H9 (cell line): ENCODE measurements at regions not wholly inside any gene's neighbourhood (a gene's known extent, or its start where the extent isn't known, plus 50 kb on each side); places are given as distances from the start of the nearest gene placed in this dataset.

ENCODE experiments used
- DNase-seq: peaks from one replicate; pipeline ENCODE4 v3.0.0-alpha.2; 2017
- H2AFZ ChIP-seq: one replicate; pipeline ENCODE4 v1.6.1; 2013; ENCODE audit warnings: mild to moderate bottlenecking, low read length, control low read depth, moderate library complexity
- H2AK5ac ChIP-seq: 2 replicates; pipeline ENCODE4 v1.6.1; 2013; ENCODE audit warnings: low read length, control low read depth, mixed read lengths; ENCODE audit not compliant: insufficient read length
- H2BK120ac ChIP-seq: one replicate; pipeline ENCODE4 v1.6.1; 2013; ENCODE audit warnings: low read depth, mild to moderate bottlenecking, low read length, control low read depth, inconsistent platforms; ENCODE audit not compliant: poor library complexity, severe bottlenecking
- H2BK12ac ChIP-seq: 2 replicates; pipeline ENCODE4 v1.6.1; 2013; ENCODE audit warnings: low read length, control low read depth, mixed read lengths, low read depth; ENCODE audit not compliant: insufficient read length
- H2BK15ac ChIP-seq: 2 replicates; pipeline ENCODE4 v1.6.1; 2013; ENCODE audit warnings: low read depth, low read length, control low read depth
- H2BK20ac ChIP-seq: one replicate; pipeline ENCODE4 v1.6.1; 2013; ENCODE audit warnings: low read depth, mild to moderate bottlenecking, low read length, control low read depth, inconsistent platforms; ENCODE audit not compliant: poor library complexity, severe bottlenecking
- H2BK5ac ChIP-seq: 2 replicates; pipeline ENCODE4 v1.6.1; 2013; ENCODE audit warnings: low read length, control low read depth, mixed read lengths; ENCODE audit not compliant: insufficient read length
- H3K14ac ChIP-seq: 2 replicates; pipeline ENCODE4 v1.6.1; 2013; ENCODE audit warnings: low read length, control low read depth; ENCODE audit not compliant: insufficient read depth
- H3K18ac ChIP-seq: 2 replicates; pipeline ENCODE4 v1.6.1; 2013; ENCODE audit warnings: low read depth, mild to moderate bottlenecking, mixed read lengths, low read length, control low read depth; ENCODE audit not compliant: insufficient read length
- H3K23ac ChIP-seq: 2 replicates; pipeline ENCODE4 v1.6.1; 2013; ENCODE audit warnings: low read length, control low read depth, mixed read lengths, low read depth; ENCODE audit not compliant: insufficient read length
- H3K23me2 ChIP-seq: 2 replicates; pipeline ENCODE4 v1.6.1; 2013; ENCODE audit warnings: low read depth, mild to moderate bottlenecking, mixed read lengths, low read length, control low read depth; ENCODE audit not compliant: insufficient read length, poor library complexity, severe bottlenecking
- H3K27ac ChIP-seq: 2 replicates; pipeline ENCODE4 v1.5.1; 2013; ENCODE audit warnings: low read length, control low read depth, mixed read lengths, low read depth; ENCODE audit not compliant: insufficient read length
- H3K27me3 ChIP-seq: 2 replicates; pipeline ENCODE4 v1.6.1; 2013; ENCODE audit warnings: low read length, control low read depth, inconsistent platforms; ENCODE audit not compliant: insufficient read depth
- H3K4ac ChIP-seq: 2 replicates; pipeline ENCODE4 v1.6.1; 2013; ENCODE audit warnings: low read depth, mild to moderate bottlenecking, control low read depth, inconsistent platforms, low read length, moderate library complexity
- H3K4me1 ChIP-seq: 2 replicates; pipeline ENCODE4 v1.6.1; 2013; ENCODE audit warnings: low read length, control low read depth, inconsistent platforms; ENCODE audit not compliant: insufficient read depth
- H3K4me2 ChIP-seq: 2 replicates; pipeline ENCODE4 v1.6.1; 2013; ENCODE audit warnings: low read length, control low read depth, mixed read lengths; ENCODE audit not compliant: insufficient read length, insufficient read depth
- H3K56ac ChIP-seq: 2 replicates; pipeline ENCODE4 v1.6.1; 2013; ENCODE audit warnings: low read depth, mild to moderate bottlenecking, mixed read lengths, low read length, control low read depth; ENCODE audit not compliant: insufficient read length
- H3K79me1 ChIP-seq: 2 replicates; pipeline ENCODE4 v1.6.1; 2013; ENCODE audit warnings: low read depth, mild to moderate bottlenecking, moderate library complexity, low read length, control low read depth, inconsistent platforms; ENCODE audit not compliant: insufficient read depth, poor library complexity, severe bottlenecking
- H3K79me2 ChIP-seq: 2 replicates; pipeline ENCODE4 v1.6.1; 2013; ENCODE audit warnings: low read length, control low read depth, inconsistent platforms; ENCODE audit not compliant: insufficient read depth
- H3K9ac ChIP-seq: 2 replicates; pipeline ENCODE4 v1.6.1; 2013; ENCODE audit warnings: low read length, control low read depth, mixed read lengths; ENCODE audit not compliant: insufficient read length; ENCODE audit errors: extremely low read depth
- H3K9me3 ChIP-seq: one replicate; pipeline ENCODE4 v1.6.1; 2013; ENCODE audit warnings: low read depth, low read length, inconsistent platforms; ENCODE audit not compliant: control insufficient read depth
- H3T11ph ChIP-seq: one replicate; pipeline ENCODE4 v1.6.1; 2013; ENCODE audit warnings: mild to moderate bottlenecking, low read length, control low read depth, inconsistent platforms
- H4K20me1 ChIP-seq: one replicate; pipeline ENCODE4 v1.6.1; 2013; ENCODE audit not compliant: control insufficient read depth, insufficient read length, insufficient read depth
- H4K5ac ChIP-seq: 2 replicates; pipeline ENCODE4 v1.6.1; 2013; ENCODE audit warnings: low read depth, mild to moderate bottlenecking, mixed read lengths, low read length, control low read depth; ENCODE audit not compliant: insufficient read length
- H4K8ac ChIP-seq: replicated peaks from 2 replicates; pipeline ENCODE4 v1.6.1; 2013; ENCODE audit warnings: low read length, control low read depth, mixed read lengths, low read depth; ENCODE audit not compliant: insufficient read length
- H4K91ac ChIP-seq: 2 replicates; pipeline ENCODE4 v1.6.1; 2013; ENCODE audit warnings: low read depth, mild to moderate bottlenecking, moderate library complexity, mixed read lengths, low read length, control low read depth; ENCODE audit not compliant: insufficient read length
- H3K27ac Mint-ChIP-seq, 3 experiments: 2 replicates in 2 of 3; 3 replicates in 1 of 3; pipeline ENCODE4 v1.8.0; 2020 to 2021; ENCODE audit warnings: mixed read lengths in 3 of 3, mild to moderate bottlenecking in 1 of 3, moderate library complexity in 1 of 3
- H3K27me3 Mint-ChIP-seq: 2 replicates; pipeline ENCODE4 v1.8.0; 2021; ENCODE audit warnings: low read depth, mild to moderate bottlenecking, moderate library complexity, mixed read lengths
- H3K36me3 Mint-ChIP-seq, 3 experiments: 2 replicates in 2 of 3; 3 replicates in 1 of 3; pipeline ENCODE4 v1.8.0; 2020 to 2021; ENCODE audit warnings: low read depth in 3 of 3, mixed read lengths in 3 of 3; ENCODE audit not compliant: insufficient read depth in 1 of 3
- H3K4me1 Mint-ChIP-seq, 2 experiments: 2 replicates each; pipeline ENCODE4 v1.8.0; 2020; ENCODE audit warnings: mixed read lengths in 2 of 2
- H3K4me3 Mint-ChIP-seq, 2 experiments: 2 replicates in 1 of 2; 3 replicates in 1 of 2; pipeline ENCODE4 v1.8.0; 2020 to 2021; ENCODE audit warnings: mild to moderate bottlenecking in 2 of 2, mixed read lengths in 2 of 2, moderate library complexity in 1 of 2
- H3K9me3 Mint-ChIP-seq, 2 experiments: 2 replicates in 1 of 2; 3 replicates in 1 of 2; pipeline ENCODE4 v1.8.0; 2020; ENCODE audit warnings: mild to moderate bottlenecking in 2 of 2, mixed read lengths in 2 of 2, moderate library complexity in 1 of 2
- TF ChIP-seq, protein P1 (sequence below): fragments of 200-600 bp; sonication (generic); conservative IDR thresholded peaks from 3 replicates; pipeline ENCODE4 v1.8.0; 2021; ENCODE audit warnings: antibody characterized with exemption, mild to moderate bottlenecking

DNA sequence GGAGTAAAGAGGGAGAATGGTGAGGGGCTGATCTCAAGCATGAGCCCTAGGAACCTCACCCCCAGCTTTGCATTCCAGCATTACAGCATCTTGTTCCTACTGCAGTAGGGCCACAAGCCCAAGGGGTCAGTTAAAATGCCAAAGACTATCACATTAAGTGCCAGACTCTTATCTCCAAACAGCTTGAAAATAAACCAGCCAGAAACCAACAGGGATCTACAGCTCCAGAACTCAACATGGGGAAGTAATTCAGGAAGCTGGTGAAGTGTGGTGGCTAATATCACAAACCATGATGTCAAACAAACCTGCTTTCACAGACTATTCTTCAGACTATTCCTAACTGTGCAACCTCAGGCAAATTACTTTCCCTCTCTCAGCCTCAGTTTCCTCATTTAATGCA lies 278.3 kb downstream of the TNS1 start:
- Histone ChIP-seq H2AK5ac (no peak overlapping the region), H3K9me3 (no peaks in the 10 kb centered on the region), H3T11ph (no peak overlapping the region), H4K5ac (no peak overlapping the region), H3K14ac (no peak overlapping the region), H2BK20ac (no peak overlapping the region), H2BK15ac (no peak overlapping the region), H3K79me2 (no peaks in the 10 kb centered on the region), H2BK12ac (no peak overlapping the region), H2BK120ac (no peak overlapping the region), H3K4me2 (no peak overlapping the region), H3K4me1 (no peaks in the 10 kb centered on the region), H2BK5ac (no peak overlapping the region), H3K23ac (no peak overlapping the region), H4K20me1 (no peaks in the 10 kb centered on the region), H2AFZ (no peak overlapping the region), H3K18ac (no peak overlapping the region), H3K23me2 (no peaks in the 10 kb centered on the region), H4K91ac (no peak overlapping the region), H3K27ac (no peak overlapping the region), H4K8ac (no peak overlapping the region), H3K27me3 (no peaks in the 10 kb centered on the region), H3K9ac (no peak overlapping the region), H3K79me1 (no peaks in the 10 kb centered on the region), H3K4ac (no peak overlapping the region), H3K56ac (no peak overlapping the region)
- Mint-ChIP-seq H3K9me3 (no peaks in the 10 kb centered on the region), H3K27ac (no peak overlapping the region), H3K4me3 (no peak overlapping the region), H3K36me3 (no peaks in the 10 kb centered on the region), H3K27me3 (peaks cover 4% of the 10 kb centered on the region; the same call in 1 of the 2 replicates), H3K4me1 (no peaks in the 10 kb centered on the region)
- TF ChIP-seq, protein P1, sequence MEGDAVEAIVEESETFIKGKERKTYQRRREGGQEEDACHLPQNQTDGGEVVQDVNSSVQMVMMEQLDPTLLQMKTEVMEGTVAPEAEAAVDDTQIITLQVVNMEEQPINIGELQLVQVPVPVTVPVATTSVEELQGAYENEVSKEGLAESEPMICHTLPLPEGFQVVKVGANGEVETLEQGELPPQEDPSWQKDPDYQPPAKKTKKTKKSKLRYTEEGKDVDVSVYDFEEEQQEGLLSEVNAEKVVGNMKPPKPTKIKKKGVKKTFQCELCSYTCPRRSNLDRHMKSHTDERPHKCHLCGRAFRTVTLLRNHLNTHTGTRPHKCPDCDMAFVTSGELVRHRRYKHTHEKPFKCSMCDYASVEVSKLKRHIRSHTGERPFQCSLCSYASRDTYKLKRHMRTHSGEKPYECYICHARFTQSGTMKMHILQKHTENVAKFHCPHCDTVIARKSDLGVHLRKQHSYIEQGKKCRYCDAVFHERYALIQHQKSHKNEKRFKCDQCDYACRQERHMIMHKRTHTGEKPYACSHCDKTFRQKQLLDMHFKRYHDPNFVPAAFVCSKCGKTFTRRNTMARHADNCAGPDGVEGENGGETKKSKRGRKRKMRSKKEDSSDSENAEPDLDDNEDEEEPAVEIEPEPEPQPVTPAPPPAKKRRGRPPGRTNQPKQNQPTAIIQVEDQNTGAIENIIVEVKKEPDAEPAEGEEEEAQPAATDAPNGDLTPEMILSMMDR = no peak
- DNase-seq = no peak
